HG03045 (cell line): ENCODE measurements at regions not wholly inside any gene's neighbourhood (a gene's known extent, or its start where the extent isn't known, plus 50 kb on each side); places are given as distances from the start of the nearest gene placed in this dataset.
"Not testable (repeated sequence)": the region's sequence is repeated elsewhere in the genome, so short reads cannot be mapped to it uniquely, and the experiment has no call there.

Source experiments
- ATAC-seq: cut with Tn5 transposase; IDR thresholded peaks from one replicate; pipeline ENCODE4 v1.9.1; 2021; ENCODE audit warnings: mild to moderate bottlenecking, moderate library complexity; ENCODE audit not compliant: unreplicated experiment

GRCh38 chr5:2353871-2354440, 397.5 kb downstream of the IRX2 start:
- ATAC-seq = no peak

GRCh38 chr5:2353211-2353610, 398.3 kb downstream of the IRX2 start:
- no peak for ATAC-seq

DNA sequence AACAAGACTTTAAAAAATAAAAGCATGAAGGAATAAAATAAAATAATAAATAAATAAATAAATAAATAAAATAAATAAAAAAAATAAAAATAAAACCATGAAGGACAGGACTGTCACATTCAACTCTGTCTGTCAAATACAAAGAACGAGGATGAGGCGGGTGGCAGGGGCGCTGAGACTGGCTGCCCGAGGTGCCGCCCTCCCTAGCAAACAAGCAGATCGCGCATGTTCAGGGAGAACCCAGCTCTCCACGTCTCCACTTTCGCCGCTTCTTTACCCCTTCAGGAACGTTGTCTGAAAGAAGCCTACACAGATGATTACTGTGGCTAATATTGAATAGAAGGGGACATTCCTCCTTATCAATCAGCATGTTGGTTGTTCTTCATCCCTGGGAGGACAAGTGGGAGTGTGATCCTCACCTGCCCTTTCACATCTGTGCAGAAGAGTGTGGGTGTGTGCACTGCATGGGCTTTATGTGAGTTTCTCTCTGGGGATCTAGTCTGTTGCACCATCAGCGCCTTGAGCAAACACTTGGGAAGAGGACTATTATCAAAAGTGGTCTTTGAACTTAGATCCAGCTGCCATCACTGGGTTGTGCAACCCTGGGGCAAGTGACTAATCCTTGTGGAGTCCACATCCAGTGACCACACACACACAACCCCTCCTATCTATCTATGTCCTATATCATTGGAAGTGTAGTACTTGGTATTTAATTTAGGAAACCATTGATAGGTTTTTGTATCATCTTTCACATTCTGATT, 399.2 kb downstream of the IRX2 start:
- no peak for ATAC-seq

- ATAC-seq = not testable (repeated sequence)
Measured at GRCh38 chr5:2349768-2350167, 401.7 kb downstream of the IRX2 start.

DNA sequence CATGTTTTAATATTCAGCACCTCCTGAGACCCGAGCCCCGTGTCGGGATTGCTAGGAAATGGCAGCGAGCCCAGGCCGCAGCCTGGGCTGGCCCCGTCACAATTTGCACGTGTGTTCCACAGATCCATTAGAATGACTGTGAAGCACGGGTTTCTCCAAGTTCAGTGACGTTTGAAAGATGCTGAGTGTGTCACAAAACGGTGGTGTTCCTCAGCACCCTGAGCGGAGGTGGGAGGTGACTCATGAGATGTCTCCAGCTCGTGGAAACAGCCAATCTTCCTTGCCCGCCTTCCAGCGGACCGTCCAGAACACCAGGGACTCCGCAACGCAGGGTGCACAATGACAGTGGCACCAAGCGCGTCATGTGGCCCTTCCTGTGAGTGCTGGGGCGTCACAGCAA, 412.8 kb downstream of the IRX2 start:
- no peak for ATAC-seq

- no peak for ATAC-seq
Measured at GRCh38 chr5:2335733-2336515, 415.6 kb downstream of the IRX2 start.

DNA sequence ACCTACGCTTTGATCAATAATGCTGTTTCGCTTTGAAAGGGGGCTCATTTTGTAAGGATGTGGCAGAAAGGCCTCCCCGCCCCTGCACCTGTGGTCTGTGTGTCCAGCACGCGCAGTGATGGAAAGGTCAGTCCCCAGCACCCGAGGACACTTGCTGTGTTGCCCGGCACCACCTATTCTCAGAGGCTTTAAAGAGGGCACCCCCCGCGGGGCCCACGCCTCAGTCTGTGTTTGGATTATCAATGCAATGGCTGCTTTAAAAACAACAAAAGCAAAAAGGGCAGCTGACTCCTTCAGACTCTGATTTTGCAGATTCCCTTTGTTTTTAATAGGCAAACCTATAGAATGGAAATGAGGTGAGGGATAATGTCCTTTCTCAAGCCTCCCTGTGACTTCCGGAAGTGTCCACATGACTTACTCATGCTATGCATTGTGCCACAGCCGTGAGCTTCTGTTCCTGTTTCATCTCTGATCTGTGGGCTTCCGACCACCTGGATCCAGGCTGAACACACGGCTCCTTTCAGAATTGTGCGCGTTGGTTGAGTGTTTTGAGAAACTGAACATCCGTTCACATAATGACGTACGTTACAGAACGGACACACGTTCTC, 416.2 kb downstream of the IRX2 start:
- ATAC-seq = no peak

GRCh38 chr5:2334719-2335118, 416.8 kb downstream of the IRX2 start:
- no peak for ATAC-seq

GRCh38 chr5:2333291-2333690, 418.2 kb downstream of the IRX2 start:
- ATAC-seq = no peak

GRCh38 chr5:2332521-2332920, 419.0 kb downstream of the IRX2 start:
- no peak for ATAC-seq

DNA sequence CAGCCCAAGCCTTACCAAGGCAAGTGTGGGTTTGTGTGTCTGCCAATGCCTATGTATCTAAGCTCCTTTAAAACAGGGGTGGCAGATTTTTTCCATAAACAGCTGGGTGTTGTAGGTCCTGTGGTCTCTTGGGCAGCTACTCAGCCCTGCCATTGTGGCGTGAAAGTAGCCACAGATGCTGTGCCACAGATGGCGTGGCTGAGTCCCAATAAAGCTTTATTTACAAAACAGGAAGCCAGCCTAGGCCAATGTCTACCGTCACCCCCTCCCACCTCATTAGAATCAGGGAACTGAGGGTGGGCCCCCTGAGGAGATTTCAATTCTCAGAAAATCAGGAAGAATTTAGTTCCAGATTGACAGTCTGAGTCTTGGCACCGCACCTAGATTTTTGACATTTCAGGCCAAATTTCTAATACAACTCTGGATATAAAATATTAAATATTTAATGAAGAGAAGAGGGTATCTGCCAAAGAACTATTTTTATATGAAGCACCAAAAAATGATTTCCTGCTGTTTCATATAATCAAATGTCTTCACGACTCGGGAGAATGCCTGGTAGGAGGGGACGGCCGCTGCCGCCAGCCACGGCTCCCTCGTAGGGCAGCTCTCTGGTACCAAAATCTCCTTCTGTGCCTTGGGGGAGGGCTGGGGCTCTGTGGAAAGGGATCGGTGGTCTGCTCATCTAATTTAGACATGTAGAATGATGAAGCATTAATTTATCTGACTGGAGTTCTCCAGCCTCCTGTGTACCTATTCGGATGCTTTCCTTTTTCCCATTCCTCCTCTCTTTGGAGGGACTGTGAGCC, 420.9 kb downstream of the IRX2 start:
- ATAC-seq = no peak

DNA sequence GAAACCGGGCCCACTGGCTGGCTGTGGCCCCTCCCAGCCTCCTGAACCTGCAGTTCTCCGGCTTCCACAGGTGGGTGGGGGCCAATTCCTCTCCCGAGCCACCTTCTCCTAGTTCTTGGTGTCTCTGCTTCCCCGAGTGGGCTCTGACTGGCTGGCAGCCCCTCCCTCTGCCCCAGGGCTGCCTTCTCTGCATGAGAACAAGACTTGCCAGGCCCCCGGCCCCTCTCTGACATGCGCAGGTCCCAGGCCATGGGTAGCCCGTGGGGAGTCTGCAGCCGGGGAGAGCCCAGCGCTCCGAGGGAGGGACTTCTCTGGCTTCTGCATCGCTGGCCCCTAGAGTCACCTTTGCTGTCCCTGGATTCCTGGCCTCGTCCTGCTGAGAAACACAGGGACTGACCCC, 421.7 kb downstream of the IRX2 start:
- no peak for ATAC-seq

DNA sequence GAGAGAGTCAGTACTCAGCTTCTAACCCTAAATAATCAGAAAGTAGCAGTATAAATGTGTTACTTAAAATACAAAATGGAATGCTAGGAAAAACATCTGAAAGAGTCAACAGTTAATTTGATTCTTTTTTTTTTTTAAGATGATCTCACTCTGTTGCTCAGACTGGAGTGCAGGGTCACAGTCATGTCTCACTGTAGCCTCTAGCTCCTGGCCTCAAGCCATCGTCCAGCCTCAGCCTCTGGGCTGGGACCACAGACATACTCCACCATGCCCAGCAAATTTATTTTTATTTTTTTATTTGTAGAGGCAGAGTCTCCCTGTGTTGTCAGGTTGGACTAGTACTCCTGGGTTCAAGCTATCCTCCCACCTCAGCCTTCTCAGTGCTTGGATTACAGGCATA, 424.9 kb downstream of the IRX2 start:
- ATAC-seq = no peak

DNA sequence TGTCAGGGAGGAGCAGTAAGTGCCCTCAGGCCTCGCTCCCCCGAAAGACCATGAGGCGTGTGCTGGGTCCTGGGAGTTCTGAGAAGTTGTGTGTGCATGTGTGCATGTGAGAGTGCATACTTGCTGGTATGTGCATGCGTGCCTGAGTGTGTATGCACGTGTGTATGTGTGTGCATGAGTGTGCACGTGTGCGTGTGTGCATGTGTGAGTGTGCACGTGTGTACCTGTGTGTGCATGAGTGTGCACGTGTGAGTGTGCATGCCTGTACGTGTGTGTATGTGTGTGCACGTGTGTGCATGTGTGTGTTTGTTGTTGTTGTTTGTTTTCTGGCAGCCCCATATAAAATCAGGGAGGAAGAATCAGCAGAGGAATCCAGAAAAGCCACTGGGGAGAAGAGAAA, 426.7 kb downstream of the IRX2 start:
- no peak for ATAC-seq

- no peak for ATAC-seq
Measured at GRCh38 chr5:2320611-2321010, 430.9 kb downstream of the IRX2 start.

DNA sequence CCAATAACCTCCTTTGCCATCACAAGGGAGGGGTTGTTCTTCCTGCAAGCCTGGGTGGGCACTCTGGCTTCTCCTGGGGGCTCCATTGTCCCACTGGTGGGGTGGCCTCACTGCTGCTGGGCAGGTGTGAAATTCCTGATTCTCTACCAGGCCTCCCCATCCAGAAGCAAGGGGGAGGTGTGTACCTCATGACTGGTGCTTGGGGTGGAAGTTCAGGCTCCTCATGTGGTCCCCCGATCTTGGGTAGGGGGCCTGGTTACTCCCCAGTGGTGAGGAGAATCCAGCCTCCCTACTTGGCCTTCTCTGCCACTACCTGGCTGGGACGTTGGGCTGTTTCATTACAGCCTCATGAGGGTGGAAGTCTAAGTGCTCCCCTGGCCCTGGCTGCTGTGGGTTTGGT, 433.9 kb downstream of the IRX2 start:
- ATAC-seq = no peak

DNA sequence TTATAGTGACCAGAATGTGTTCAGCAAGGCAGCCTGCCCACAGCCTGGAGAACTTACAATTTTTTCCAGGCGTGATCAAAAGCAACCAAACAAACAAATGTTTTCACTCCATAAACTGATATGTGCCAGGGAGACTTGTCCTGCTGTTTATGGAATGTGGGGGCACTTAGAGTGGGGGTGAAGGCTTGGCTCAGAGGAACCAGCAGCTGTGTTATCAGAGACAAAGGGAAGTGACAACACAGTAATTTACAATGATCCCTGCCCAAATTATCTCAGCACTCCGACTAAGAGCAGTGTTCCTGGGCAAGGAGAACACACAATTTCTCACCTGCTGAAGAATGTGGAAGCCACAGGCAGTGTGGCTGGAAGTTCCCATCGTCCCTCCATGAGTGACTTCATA, 429.1 kb upstream of the IRX4 start:
- ATAC-seq = no peak

DNA sequence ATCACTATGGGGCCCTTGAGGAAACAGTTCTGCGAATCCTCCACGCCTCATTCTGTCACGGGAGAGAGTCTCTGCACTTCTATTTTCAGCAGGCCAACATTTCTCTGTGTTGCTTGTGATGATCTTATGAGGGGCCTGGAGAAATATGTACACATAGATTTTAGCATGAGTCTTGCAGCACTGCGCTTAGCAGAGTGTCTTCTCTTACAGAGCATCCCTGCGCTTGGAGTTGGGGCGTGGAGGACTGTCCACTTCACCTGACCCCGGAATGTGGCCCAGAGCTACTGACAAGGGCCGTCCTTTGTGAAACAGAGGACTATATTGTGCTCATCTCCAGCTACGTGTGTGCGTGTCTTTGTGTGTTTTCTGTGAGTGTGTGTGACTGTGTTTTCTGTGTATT, 428.2 kb upstream of the IRX4 start:
- no peak for ATAC-seq

DNA sequence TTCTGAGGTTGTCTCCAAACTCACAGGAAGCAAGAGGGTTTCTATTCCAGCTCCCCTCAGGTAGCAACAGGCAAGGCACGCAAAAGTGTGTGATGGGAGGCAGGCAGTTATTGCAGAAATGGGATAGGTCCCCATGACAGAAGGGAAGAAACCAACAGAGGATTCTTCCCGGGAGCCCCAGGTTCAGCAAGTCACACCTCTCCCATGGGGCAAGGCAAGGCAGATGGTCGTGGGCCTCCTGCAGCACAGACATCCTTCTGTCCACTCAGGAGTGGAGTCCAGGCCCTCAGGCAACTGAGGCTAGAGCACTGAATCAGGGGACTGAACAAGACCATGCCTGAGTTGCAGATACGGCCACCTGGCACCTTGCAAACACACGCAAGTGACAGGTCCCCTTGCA, 424.9 kb upstream of the IRX4 start:
- ATAC-seq = no peak

DNA sequence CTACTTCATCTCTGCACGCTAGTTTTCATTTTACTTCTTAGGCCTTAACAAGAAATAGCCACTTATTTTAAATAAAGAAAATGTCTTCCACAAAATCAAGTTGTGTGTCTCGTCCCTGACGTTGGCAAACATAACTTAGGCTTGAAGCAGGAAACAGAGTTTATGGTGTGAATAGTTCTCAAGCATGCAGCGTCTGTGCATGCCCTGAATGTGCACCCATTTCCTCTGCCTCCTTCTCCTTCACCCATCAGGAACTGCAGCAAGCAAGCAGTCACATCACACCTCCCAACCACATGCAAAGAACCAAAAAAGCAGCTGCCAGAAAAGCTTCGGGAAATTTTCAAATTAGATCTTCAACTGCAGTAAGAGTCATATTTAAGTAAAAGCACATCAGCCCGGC, 424.0 kb upstream of the IRX4 start:
- no peak for ATAC-seq
